AG04449 (cell line): ENCODE measurements at regions not wholly inside any gene's neighbourhood (a gene's known extent, or its start where the extent isn't known, plus 50 kb on each side); places are given as distances from the start of the nearest gene placed in this dataset.

ENCODE experiments used
- CTCF ChIA-PET: fragments of 350-600 bp; formaldehyde crosslinking; extraction: SDS; loops from one replicate; lab custom pipeline; 2021; ENCODE audit warnings: antibody characterized with exemption; lab: Yijun Ruan, JAX
- POLR2A ChIA-PET: fragments of 400-600, 350-600 bp; formaldehyde crosslinking; extraction: SDS; loops from one replicate; lab custom pipeline; 2020; ENCODE audit warnings: antibody characterized with exemption, inconsistent platforms; lab: Yijun Ruan, JAX
- DNase-seq: peaks from one replicate; pipeline ENCODE4 v3.0.0-alpha.2; 2010; ENCODE audit warnings: low read depth, low spot score
- H3K4me3 ChIP-seq: 2 replicates; pipeline ENCODE4 v1.5.1; 2011; ENCODE audit warnings: low read depth, mild to moderate bottlenecking, control low read depth, low read length
- CTCF ChIP-seq: IDR thresholded peaks from one replicate; pipeline ENCODE4 v1.5.1; 2011; ENCODE audit warnings: mild to moderate bottlenecking, moderate library complexity, low read length, control low read depth, inconsistent platforms; ENCODE audit not compliant: insufficient read depth; ENCODE audit errors: missing control alignments

- ChIA-PET POLR2A (no interaction called here), CTCF (interaction anchor here (1.2 to 1.6 kb wide), 2 partner anchors 10 to 19 kb away, joined by 3 to 4 read pairs; no protein-coding TSS in a partner anchor)
- DNase-seq: no peak
- no peak overlapping the region for H3K4me3 ChIP-seq
- no peak for TF ChIP-seq CTCF
Measured at GRCh38 chr4:128502818-128503527, 215.4 kb upstream of the PGRMC2 start.

GRCh38 chr4:128501239-128501638 lies 213.6 kb upstream of the PGRMC2 start:
- H3K4me3 ChIP-seq: no peak overlapping the region
- POLR2A ChIA-PET: no interaction called here
- no peak for DNase-seq
- CTCF ChIA-PET: no interaction called here
- no peak for TF ChIP-seq CTCF

GRCh38 chr4:128488055-128488705 lies 200.6 kb upstream of the PGRMC2 start:
- no peak for TF ChIP-seq CTCF
- H3K4me3 ChIP-seq: no peak overlapping the region
- POLR2A ChIA-PET: no interaction called here
- no peak for DNase-seq
- CTCF ChIA-PET: interaction anchor here (0.7 to 1.2 kb wide), 2 partner anchors 17 to 34 kb away, joined by 3 read pairs; no protein-coding TSS in a partner anchor

- no peak overlapping the region for H3K4me3 ChIP-seq
- no peak for TF ChIP-seq CTCF
- ChIA-PET CTCF (no interaction called here), POLR2A (interaction anchor here (0.6 kb wide), 1 partner anchor 528 kb away, joined by 3 read pairs; no protein-coding TSS in a partner anchor)
- DNase-seq: no peak
Measured at GRCh38 chr4:128484896-128485295, 197.3 kb upstream of the PGRMC2 start.

GRCh38 chr4:128483816-128484215 lies 196.2 kb upstream of the PGRMC2 start:
- no peak overlapping the region for H3K4me3 ChIP-seq
- ChIA-PET POLR2A (interaction anchor here (0.7 kb wide), 1 partner anchor 70 kb away, joined by 3 read pairs; no protein-coding TSS in a partner anchor), CTCF (interaction anchor here (1.0 to 1.1 kb wide), 2 partner anchors 10 to 19 kb away, joined by 3 read pairs; no protein-coding TSS in a partner anchor)
- TF ChIP-seq CTCF: no peak
- DNase-seq: no peak

- TF ChIP-seq CTCF: no peak
- ChIA-PET POLR2A (no interaction called here), CTCF (interaction anchor here (1.3 kb wide), 1 partner anchor 12 kb away, joined by 4 read pairs; no protein-coding TSS in a partner anchor)
- no peak for DNase-seq
- H3K4me3 ChIP-seq: no peak overlapping the region
Measured at GRCh38 chr4:128483041-128483440, 195.4 kb upstream of the PGRMC2 start.
